ENCODE measurements at regions not wholly inside any gene's neighbourhood (a gene's known extent, or its start where the extent isn't known, plus 50 kb on each side); places are given as distances from the start of the nearest gene placed in this dataset.

DNA sequence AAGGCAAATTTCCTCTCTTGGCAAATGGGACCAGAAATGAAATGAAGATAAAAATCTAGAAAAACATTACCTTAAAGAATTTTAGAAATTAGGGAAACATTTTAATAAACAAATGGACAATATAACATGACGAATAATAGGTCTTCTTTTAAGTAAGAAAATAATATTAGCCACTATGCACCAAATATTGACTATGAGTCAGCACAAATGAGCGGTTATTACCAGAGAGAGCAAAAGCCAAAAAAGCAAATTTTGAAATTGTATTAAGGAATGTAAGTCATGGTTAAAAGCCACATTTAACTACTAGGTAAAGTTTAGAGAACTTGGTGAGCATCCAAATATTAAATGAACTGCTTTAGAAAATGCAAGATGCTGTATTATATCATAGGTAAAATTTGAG is 376.6 kb upstream of the JAG1 start:
- DNase-seq (ENCODE audit: low spot score) (no peak), ATAC-seq (ENCODE audit: low FRiP score) (no peak)
- TF ChIP-seq, protein P1, sequence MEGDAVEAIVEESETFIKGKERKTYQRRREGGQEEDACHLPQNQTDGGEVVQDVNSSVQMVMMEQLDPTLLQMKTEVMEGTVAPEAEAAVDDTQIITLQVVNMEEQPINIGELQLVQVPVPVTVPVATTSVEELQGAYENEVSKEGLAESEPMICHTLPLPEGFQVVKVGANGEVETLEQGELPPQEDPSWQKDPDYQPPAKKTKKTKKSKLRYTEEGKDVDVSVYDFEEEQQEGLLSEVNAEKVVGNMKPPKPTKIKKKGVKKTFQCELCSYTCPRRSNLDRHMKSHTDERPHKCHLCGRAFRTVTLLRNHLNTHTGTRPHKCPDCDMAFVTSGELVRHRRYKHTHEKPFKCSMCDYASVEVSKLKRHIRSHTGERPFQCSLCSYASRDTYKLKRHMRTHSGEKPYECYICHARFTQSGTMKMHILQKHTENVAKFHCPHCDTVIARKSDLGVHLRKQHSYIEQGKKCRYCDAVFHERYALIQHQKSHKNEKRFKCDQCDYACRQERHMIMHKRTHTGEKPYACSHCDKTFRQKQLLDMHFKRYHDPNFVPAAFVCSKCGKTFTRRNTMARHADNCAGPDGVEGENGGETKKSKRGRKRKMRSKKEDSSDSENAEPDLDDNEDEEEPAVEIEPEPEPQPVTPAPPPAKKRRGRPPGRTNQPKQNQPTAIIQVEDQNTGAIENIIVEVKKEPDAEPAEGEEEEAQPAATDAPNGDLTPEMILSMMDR (IDR thresholded peaks at IDR 0.05) = no peak

DNA sequence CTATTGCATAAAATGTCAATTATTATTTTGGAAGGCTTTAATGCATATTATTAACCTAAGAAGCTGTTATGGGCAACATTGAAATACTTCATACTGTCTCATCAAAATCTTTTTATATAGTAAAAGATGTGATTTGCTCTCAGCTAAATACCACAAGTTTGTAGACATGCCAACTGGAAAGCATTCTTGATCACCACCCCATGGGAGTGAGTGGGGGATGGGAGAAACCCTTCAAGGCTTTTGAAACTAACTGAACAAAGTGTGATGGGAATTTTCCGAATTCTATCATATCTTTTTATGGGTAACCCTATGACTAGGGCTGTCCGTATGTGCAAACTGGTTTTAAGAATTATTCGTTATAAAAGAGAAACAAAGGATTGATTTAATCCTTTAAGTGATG is 377.3 kb upstream of the JAG1 start:
- no peak for DNase-seq (ENCODE audit: low spot score)
- TF ChIP-seq, protein P1 (IDR thresholded peaks at IDR 0.05) = no peak
- no peak for ATAC-seq (ENCODE audit: low FRiP score)

DNA sequence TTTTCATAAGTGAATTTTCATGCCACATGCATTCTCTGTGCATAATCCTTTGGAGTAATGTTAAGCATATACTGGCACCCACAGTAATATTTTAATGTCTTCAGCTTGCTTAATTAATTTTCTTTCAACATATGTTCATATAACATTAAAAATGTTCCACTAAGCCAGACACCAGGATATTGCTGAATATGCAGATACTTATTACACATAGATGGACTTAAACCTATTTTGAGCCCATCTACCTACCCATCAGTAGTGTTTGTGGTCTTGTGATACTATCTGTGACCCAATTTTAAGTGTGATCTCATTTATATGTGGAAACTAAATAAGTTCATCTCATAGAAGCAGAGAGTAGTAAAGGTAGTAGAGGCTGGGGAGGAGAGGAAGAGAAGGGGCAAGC is 379.5 kb upstream of the JAG1 start:
- TF ChIP-seq, protein P1 (IDR thresholded peaks at IDR 0.05) = no peak
- ATAC-seq (ENCODE audit: low FRiP score) (no peak), DNase-seq (ENCODE audit: low spot score) (no peak)

DNA sequence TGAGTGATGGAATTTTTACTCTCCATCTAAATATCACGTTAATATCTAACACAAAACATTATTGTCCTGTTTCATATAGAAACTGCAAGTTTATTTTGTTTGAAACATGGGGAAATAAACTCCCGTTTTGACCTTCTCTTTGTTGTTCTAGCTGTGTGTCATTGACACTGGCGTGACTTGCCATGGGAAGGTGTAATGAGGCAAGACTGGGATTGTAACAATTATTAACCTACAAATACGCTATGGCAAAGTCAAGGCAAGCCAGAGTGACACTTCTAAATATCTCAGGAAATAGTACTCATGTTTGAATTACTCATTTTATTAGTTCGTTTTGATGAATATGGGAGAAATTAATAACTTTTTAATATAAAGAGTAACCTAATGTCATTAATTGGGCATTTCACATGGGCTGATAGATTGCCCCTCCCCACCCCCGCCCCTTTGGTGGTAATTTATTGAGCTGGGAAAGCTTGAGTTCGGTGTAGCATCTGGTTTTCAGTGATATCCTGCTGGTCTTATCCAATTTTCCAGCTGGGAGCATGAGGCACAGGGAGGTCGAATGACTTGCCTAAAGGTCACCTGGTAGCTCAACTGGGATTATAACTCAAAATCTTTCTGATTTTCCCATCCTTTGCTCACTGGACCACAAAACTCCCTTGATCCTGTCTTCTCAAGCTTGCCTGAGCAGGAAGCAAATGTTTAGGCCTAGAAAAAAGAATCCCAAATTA is 380.6 kb upstream of the JAG1 start:
- no peak for ATAC-seq (ENCODE audit: low FRiP score)
- no peak for DNase-seq (ENCODE audit: low spot score)
- TF ChIP-seq, protein P1 (IDR thresholded peaks at IDR 0.05) = no peak

DNA sequence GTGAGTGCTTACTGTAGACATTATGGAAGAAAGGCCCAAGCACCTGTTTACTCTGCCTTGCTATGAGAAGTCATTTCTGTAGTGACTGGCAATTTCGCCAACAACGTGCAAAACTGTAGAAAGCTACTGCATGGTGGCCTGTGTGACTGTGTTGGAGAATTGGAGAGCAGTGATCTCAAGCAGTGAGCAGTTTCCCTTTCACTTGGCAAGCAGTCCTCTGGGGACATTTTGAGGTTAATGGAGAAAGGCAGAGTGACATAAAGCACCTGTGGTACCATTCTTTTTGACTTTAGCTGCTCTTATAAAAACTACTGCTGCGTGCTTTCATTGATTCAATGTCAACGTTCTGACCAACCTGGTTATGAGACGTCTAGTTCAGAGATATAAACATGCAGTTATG is 382.6 kb upstream of the JAG1 start:
- TF ChIP-seq, protein P1 (IDR thresholded peaks at IDR 0.05) = no peak
- no peak for ATAC-seq (ENCODE audit: low FRiP score)

DNA sequence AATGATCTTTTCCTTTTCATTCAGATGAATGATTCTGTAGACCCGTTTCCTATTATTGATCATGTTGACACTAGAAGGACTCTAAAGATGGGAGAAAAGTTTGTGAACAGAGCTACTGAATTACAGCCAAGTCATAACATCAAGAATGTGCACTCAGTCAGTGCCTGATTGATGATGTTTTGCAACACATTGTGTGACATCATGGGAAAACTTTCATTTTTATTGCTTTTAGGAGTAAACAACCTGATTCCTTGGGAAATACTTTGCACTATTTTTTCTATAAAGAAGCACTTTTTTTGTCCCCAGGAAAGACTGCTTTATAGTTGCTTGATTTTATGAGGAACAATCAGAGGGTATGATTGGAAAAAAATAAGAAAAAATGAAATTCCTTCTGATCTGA is 383.8 kb upstream of the JAG1 start:
- no peak for ATAC-seq (ENCODE audit: low FRiP score)
- DNase-seq (ENCODE audit: low spot score) = no peak
- TF ChIP-seq, protein P1 (IDR thresholded peaks at IDR 0.05) = no peak

More for the DNA sequence above, 382.6 kb upstream of the JAG1 start:
- no peak for DNase-seq (ENCODE audit: low spot score)

DNA sequence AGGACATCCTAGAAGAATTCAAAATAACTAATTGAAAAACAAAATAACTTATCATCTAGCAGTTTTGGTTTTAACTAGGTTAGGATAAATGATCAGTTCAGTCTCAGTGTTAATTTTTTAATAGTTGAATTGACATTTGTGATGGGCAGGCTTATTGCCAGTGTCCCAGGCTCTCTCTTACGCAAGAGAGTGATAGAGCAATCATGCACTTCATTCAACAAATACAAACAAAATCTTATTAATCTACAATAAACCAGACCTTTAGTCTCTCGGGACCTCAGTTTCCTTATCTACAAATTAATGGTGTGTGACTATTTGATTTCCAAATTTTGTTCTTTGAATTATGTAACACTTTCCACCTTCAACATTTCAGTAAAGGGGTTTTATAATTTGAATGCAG is 385.9 kb upstream of the JAG1 start:
- TF ChIP-seq, protein P1 (IDR thresholded peaks at IDR 0.05) = no peak
- DNase-seq (ENCODE audit: low spot score) (no peak), ATAC-seq (ENCODE audit: low FRiP score) (no peak)

All from omental fat pad (tissue), 3 donors.